Endothelial cell (in vitro differentiated cells): ENCODE measurements at regions not wholly inside any gene's neighbourhood (a gene's known extent, or its start where the extent isn't known, plus 50 kb on each side); places are given as distances from the start of the nearest gene placed in this dataset.

Experiments used
- DNase-seq: peaks from one replicate; pipeline ENCODE4 v3.0.0; 2021; ENCODE audit warnings: low spot score
- H3K27ac Mint-ChIP-seq: one replicate; pipeline ENCODE4 v1.8.0; 2021; ENCODE audit warnings: mixed read lengths, inconsistent platforms; ENCODE audit not compliant: unreplicated experiment
- H3K27me3 Mint-ChIP-seq: one replicate; pipeline ENCODE4 v1.8.0; 2021; ENCODE audit warnings: mild to moderate bottlenecking, moderate library complexity, mixed read lengths, inconsistent platforms; ENCODE audit not compliant: unreplicated experiment
- H3K36me3 Mint-ChIP-seq: one replicate; pipeline ENCODE4 v1.8.0; 2021; ENCODE audit warnings: mild to moderate bottlenecking, low read depth, mixed read lengths, inconsistent platforms; ENCODE audit not compliant: unreplicated experiment
- H3K4me1 Mint-ChIP-seq: one replicate; pipeline ENCODE4 v1.8.0; 2021; ENCODE audit warnings: mild to moderate bottlenecking, mixed read lengths, inconsistent platforms; ENCODE audit not compliant: unreplicated experiment
- H3K4me3 Mint-ChIP-seq: one replicate; pipeline ENCODE4 v1.8.0; 2021; ENCODE audit warnings: mild to moderate bottlenecking, mixed read lengths, inconsistent platforms; ENCODE audit not compliant: unreplicated experiment
- H3K9me3 Mint-ChIP-seq: one replicate; pipeline ENCODE4 v1.8.0; 2021; ENCODE audit warnings: mixed read lengths, inconsistent platforms; ENCODE audit not compliant: unreplicated experiment
- CTCF ChIP-seq: fragments of 200-600 bp; sonication (generic); IDR thresholded peaks from one replicate; pipeline ENCODE4 v1.5.0; 2021; ENCODE audit warnings: antibody characterized with exemption; ENCODE audit not compliant: unreplicated experiment

GRCh38 chr2:22283436-22283835, 1101.5 kb upstream of the KLHL29 start:
- H3K4me3 Mint-ChIP-seq = no peak overlapping the region
- H3K9me3 Mint-ChIP-seq = no peaks in the 10 kb centered on the region
- DNase-seq = no peak
- H3K27ac Mint-ChIP-seq = no peak overlapping the region
- TF ChIP-seq CTCF = no peak
- H3K4me1 Mint-ChIP-seq = peaks cover 4% of the 10 kb centered on the region
- H3K27me3 Mint-ChIP-seq = no peaks in the 10 kb centered on the region
- no peaks in the 10 kb centered on the region for H3K36me3 Mint-ChIP-seq

GRCh38 chr2:22290302-22290701, 1094.7 kb upstream of the KLHL29 start:
- H3K27ac Mint-ChIP-seq = no peak overlapping the region
- H3K9me3 Mint-ChIP-seq = no peaks in the 10 kb centered on the region
- DNase-seq = no peak
- H3K27me3 Mint-ChIP-seq = no peaks in the 10 kb centered on the region
- H3K4me1 Mint-ChIP-seq = peaks cover 2% of the 10 kb centered on the region
- no peak overlapping the region for H3K4me3 Mint-ChIP-seq
- H3K36me3 Mint-ChIP-seq = no peaks in the 10 kb centered on the region
- TF ChIP-seq CTCF = no peak

GRCh38 chr2:22290909-22291473, 1094.0 kb upstream of the KLHL29 start:
- Mint-ChIP-seq H3K4me3 (no peak overlapping the region), H3K27me3 (no peaks in the 10 kb centered on the region)

GRCh38 chr2:22301228-22301627, 1083.8 kb upstream of the KLHL29 start:
- no peak overlapping the region for H3K4me3 Mint-ChIP-seq
- DNase-seq = no peak
- peaks cover 5% of the 10 kb centered on the region for H3K36me3 Mint-ChIP-seq
- H3K27me3 Mint-ChIP-seq = no peaks in the 10 kb centered on the region
- TF ChIP-seq CTCF = no peak
- peaks cover 6% of the 10 kb centered on the region for H3K9me3 Mint-ChIP-seq
- H3K27ac Mint-ChIP-seq = no peak overlapping the region
- H3K4me1 Mint-ChIP-seq = no peaks in the 10 kb centered on the region

More at GRCh38 chr2:22290909-22291473, 1094.0 kb upstream of the KLHL29 start:
- no peak for TF ChIP-seq CTCF
- no peak for DNase-seq
- H3K36me3 Mint-ChIP-seq = no peaks in the 10 kb centered on the region
- H3K9me3 Mint-ChIP-seq = no peaks in the 10 kb centered on the region
- H3K4me1 Mint-ChIP-seq = no peaks in the 10 kb centered on the region
- H3K27ac Mint-ChIP-seq = no peak overlapping the region

GRCh38 chr2:22326250-22326649, 1058.7 kb upstream of the KLHL29 start:
- peaks cover 4% of the 10 kb centered on the region for H3K4me1 Mint-ChIP-seq
- no peaks in the 10 kb centered on the region for H3K36me3 Mint-ChIP-seq
- no peak for DNase-seq
- H3K4me3 Mint-ChIP-seq = no peak overlapping the region
- TF ChIP-seq CTCF = no peak
- no peak overlapping the region for H3K27ac Mint-ChIP-seq
- no peaks in the 10 kb centered on the region for H3K27me3 Mint-ChIP-seq
- H3K9me3 Mint-ChIP-seq = no peaks in the 10 kb centered on the region
